Middle frontal gyrus (tissue), 1 donor: ENCODE measurements at regions not wholly inside any gene's neighbourhood (a gene's known extent, or its start where the extent isn't known, plus 50 kb on each side); places are given as distances from the start of the nearest gene placed in this dataset.

Source experiments
- DNase-seq: peaks from one replicate; pipeline ENCODE4 v3.0.0-alpha.2; 2015; ENCODE audit warnings: low spot score; ENCODE audit errors: extremely low spot score

GRCh38 chr9:691825-692400 lies 149.6 kb upstream of the DMRT1 start:
- no peak for DNase-seq

- no peak for DNase-seq
Observed at GRCh38 chr9:692636-693129, 148.8 kb upstream of the DMRT1 start.

GRCh38 chr9:693201-694091 lies 148.1 kb upstream of the DMRT1 start:
- DNase-seq: peak; percentile 68

GRCh38 chr9:694092-694402 lies 147.4 kb upstream of the DMRT1 start:
- DNase-seq: no peak

- DNase-seq: peak; percentile 61
Observed at GRCh38 chr9:694403-695154, 146.9 kb upstream of the DMRT1 start.

- no peak for DNase-seq
Observed at GRCh38 chr9:695252-695651, 146.2 kb upstream of the DMRT1 start.

GRCh38 chr9:696332-697323 lies 144.9 kb upstream of the DMRT1 start:
- DNase-seq: no peak

GRCh38 chr9:698276-698675 lies 143.2 kb upstream of the DMRT1 start:
- no peak for DNase-seq

- DNase-seq: no peak
Observed at GRCh38 chr9:698954-699353, 142.5 kb upstream of the DMRT1 start.

- no peak for DNase-seq
Observed at GRCh38 chr9:699396-699795, 142.1 kb upstream of the DMRT1 start.

- DNase-seq: no peak
Observed at GRCh38 chr9:700365-701282, 140.9 kb upstream of the DMRT1 start.

GRCh38 chr9:703392-703791 lies 138.1 kb upstream of the DMRT1 start:
- no peak for DNase-seq

- no peak for DNase-seq
Observed at GRCh38 chr9:706073-706472, 135.4 kb upstream of the DMRT1 start.

- DNase-seq: no peak
Observed at GRCh38 chr9:706606-707459, 134.7 kb upstream of the DMRT1 start.

- no peak for DNase-seq
Observed at GRCh38 chr9:708182-708550, 133.3 kb upstream of the DMRT1 start.

GRCh38 chr9:708551-709432 lies 132.7 kb upstream of the DMRT1 start:
- no peak for DNase-seq

GRCh38 chr9:710951-711745 lies 130.3 kb upstream of the DMRT1 start:
- DNase-seq: no peak
